Esophagus squamous epithelium (tissue), 4 donors: ENCODE measurements at regions not wholly inside any gene's neighbourhood (a gene's known extent, or its start where the extent isn't known, plus 50 kb on each side); places are given as distances from the start of the nearest gene placed in this dataset.

ENCODE experiments used
- POLR2A ChIP-seq, 4 donors: fragments of 450-650 bp; IDR thresholded peaks; one replicate each; pipeline ENCODE4 v1.6.1; 2017; ENCODE audit warnings: antibody characterized with exemption in 4 of 4, mild to moderate bottlenecking in 4 of 4, moderate library complexity in 3 of 4
- TF ChIP-seq, protein P1 (sequence below), 6 experiments: fragments of 450-650 bp in 4 of 6; fragments of 200-600 bp in 2 of 6; sonication (generic) in 2 of 6; IDR thresholded peaks; one replicate each; pipeline ENCODE4 v1.5.1; 2016 to 2019; ENCODE audit warnings: antibody characterized with exemption in 6 of 6, mild to moderate bottlenecking in 4 of 6, moderate library complexity in 4 of 6

DNA sequence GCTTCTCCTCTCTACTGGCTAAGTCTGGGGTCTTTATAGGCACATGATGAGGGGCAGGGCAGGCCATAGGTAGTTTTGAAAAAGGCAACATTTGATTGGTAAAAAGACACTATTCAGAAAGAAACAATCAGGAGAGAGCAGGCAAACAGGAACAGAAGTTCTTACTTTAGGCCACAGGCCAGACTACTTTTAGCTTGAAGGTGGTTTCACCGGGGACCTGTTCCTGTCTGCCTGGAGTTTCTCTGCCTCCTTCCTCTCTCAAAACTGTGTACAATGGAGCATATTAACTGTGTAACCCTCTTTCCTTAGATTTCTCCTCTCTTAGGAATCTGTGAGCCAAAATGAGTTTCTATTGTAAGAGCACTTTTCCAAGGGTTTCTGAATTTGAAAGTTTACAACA, 167.9 kb upstream of the AVPR1A start:
- TF ChIP-seq, protein P1, sequence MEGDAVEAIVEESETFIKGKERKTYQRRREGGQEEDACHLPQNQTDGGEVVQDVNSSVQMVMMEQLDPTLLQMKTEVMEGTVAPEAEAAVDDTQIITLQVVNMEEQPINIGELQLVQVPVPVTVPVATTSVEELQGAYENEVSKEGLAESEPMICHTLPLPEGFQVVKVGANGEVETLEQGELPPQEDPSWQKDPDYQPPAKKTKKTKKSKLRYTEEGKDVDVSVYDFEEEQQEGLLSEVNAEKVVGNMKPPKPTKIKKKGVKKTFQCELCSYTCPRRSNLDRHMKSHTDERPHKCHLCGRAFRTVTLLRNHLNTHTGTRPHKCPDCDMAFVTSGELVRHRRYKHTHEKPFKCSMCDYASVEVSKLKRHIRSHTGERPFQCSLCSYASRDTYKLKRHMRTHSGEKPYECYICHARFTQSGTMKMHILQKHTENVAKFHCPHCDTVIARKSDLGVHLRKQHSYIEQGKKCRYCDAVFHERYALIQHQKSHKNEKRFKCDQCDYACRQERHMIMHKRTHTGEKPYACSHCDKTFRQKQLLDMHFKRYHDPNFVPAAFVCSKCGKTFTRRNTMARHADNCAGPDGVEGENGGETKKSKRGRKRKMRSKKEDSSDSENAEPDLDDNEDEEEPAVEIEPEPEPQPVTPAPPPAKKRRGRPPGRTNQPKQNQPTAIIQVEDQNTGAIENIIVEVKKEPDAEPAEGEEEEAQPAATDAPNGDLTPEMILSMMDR (IDR thresholded peaks at IDR 0.05), result no peak
- no peak for TF ChIP-seq POLR2A (IDR thresholded peaks at IDR 0.05)
